ENCODE measurements at regions not wholly inside any gene's neighbourhood (a gene's known extent, or its start where the extent isn't known, plus 50 kb on each side); places are given as distances from the start of the nearest gene placed in this dataset.

DNA sequence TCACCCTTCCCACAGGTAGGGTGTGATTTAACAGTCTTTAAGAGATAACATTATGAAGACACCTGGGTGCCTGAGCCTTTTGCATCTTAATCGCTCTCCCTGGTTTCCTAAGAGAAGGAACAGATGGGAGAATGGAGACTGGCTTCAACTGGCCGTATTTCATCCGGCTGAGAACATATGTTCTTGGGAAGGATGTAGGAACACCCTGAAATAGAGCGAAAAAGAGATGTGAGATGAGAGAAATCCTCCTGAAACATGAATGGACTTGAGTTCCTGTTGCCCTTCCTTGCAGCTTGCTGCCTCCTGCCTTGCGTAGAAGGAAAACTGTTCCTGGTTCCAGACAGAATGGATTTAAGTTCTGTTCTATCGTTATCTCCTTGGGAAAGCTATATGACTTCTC, 385.4 kb upstream of the RBFOX1 start:
- H3K9me3 Mint-ChIP-seq = peaks cover 91% of the 10 kb centered on the region
- no peak for ATAC-seq
- H3K27ac ChIP-seq (ENCODE audit: low read depth) = no peak overlapping the region
- no peaks in the 10 kb centered on the region; the same call in 1 of the 2 replicates for H3K36me3 ChIP-seq (ENCODE audit: insufficient read depth)
- TF ChIP-seq EZH2phosphoT487 (IDR thresholded peaks at IDR 0.05; ENCODE audit: unreplicated experiment) = no peak
- no peaks in the 10 kb centered on the region for H3K4me1 ChIP-seq (ENCODE audit: insufficient read depth)
- no peaks in the 10 kb centered on the region for H3K4me1 Mint-ChIP-seq
- H3K9me2 ChIP-seq (ENCODE audit: insufficient read depth) = no peaks in the 10 kb centered on the region
- no peaks in the 10 kb centered on the region for H3K79me2 ChIP-seq (replicated peaks; ENCODE audit: insufficient read depth)
- H3K4me3 ChIP-seq = no peak overlapping the region
- H2AFZ ChIP-seq = no peak overlapping the region
- no peaks in the 10 kb centered on the region for H3F3A ChIP-seq (replicated peaks; ENCODE audit: low read depth)
- H3K4me2 ChIP-seq = no peak overlapping the region
- DNase-seq (ENCODE audit: low spot score) = no peak
- H3K4me3 Mint-ChIP-seq = no peak overlapping the region
- no peaks in the 10 kb centered on the region for H4K20me1 ChIP-seq (replicated peaks; ENCODE audit: insufficient read depth)
- H3K27ac Mint-ChIP-seq = no peak overlapping the region
- H3K27me3 ChIP-seq (ENCODE audit: insufficient read depth) = no peaks in the 10 kb centered on the region
- no peaks in the 10 kb centered on the region for H3K27me3 Mint-ChIP-seq (ENCODE audit: insufficient read depth, low read depth, poor library complexity)
- H3K36me3 Mint-ChIP-seq (ENCODE audit: low read depth) = peaks cover 4% of the 10 kb centered on the region; the same call in 1 of the 3 replicates

- no peak overlapping the region for H3K4me2 ChIP-seq
- peaks cover 4% of the 10 kb centered on the region; the same call in 1 of the 3 replicates for H3K36me3 Mint-ChIP-seq (ENCODE audit: low read depth)
- H4K20me1 ChIP-seq (replicated peaks; ENCODE audit: insufficient read depth) = no peaks in the 10 kb centered on the region
- no peaks in the 10 kb centered on the region; the same call in 1 of the 2 replicates for H3K36me3 ChIP-seq (ENCODE audit: insufficient read depth)
- no peak overlapping the region for H2AFZ ChIP-seq
- no peaks in the 10 kb centered on the region for H3K4me1 Mint-ChIP-seq
- no peak overlapping the region for H3K4me3 Mint-ChIP-seq
- H3K27me3 ChIP-seq (ENCODE audit: insufficient read depth) = no peaks in the 10 kb centered on the region
- H3F3A ChIP-seq (replicated peaks; ENCODE audit: low read depth) = no peaks in the 10 kb centered on the region
- H3K9me2 ChIP-seq (ENCODE audit: insufficient read depth) = no peaks in the 10 kb centered on the region
- no peak for DNase-seq (ENCODE audit: low spot score)
- no peak for ATAC-seq
- H3K79me2 ChIP-seq (replicated peaks; ENCODE audit: insufficient read depth) = no peaks in the 10 kb centered on the region
- H3K27me3 Mint-ChIP-seq (ENCODE audit: insufficient read depth, low read depth, poor library complexity) = no peaks in the 10 kb centered on the region
- H3K27ac Mint-ChIP-seq = no peak overlapping the region
- H3K4me1 ChIP-seq (ENCODE audit: insufficient read depth) = no peaks in the 10 kb centered on the region
- H3K4me3 ChIP-seq = no peak overlapping the region; the same call in 1 of the 2 replicates
- no peak overlapping the region for H3K27ac ChIP-seq (ENCODE audit: low read depth)
- H3K9me3 Mint-ChIP-seq = peaks cover 87% of the 10 kb centered on the region
- TF ChIP-seq NANOG (IDR thresholded peaks at IDR 0.05; ENCODE audit: borderline replicate concordance) (no peak), POLR2AphosphoS5 (IDR thresholded peaks at IDR 0.05; ENCODE audit: low read depth) (no peak), CTCF (conservative IDR thresholded peaks at IDR 0.05; ENCODE audit: low read depth in 2 of 2) (no peak), ETS1 (IDR thresholded peaks at IDR 0.05) (no peak), ZNF331 (CRISPR knock-in tag; IDR thresholded peaks at IDR 0.05; ENCODE audit: low read depth) (no peak), REST (IDR thresholded peaks at IDR 0.05; ENCODE audit: unreplicated experiment) (no peak), ZNF114 (CRISPR knock-in tag; IDR thresholded peaks at IDR 0.05) (no peak), JUNB (IDR thresholded peaks at IDR 0.05; ENCODE audit: unreplicated experiment) (no peak)
- TF ChIP-seq, protein P1, sequence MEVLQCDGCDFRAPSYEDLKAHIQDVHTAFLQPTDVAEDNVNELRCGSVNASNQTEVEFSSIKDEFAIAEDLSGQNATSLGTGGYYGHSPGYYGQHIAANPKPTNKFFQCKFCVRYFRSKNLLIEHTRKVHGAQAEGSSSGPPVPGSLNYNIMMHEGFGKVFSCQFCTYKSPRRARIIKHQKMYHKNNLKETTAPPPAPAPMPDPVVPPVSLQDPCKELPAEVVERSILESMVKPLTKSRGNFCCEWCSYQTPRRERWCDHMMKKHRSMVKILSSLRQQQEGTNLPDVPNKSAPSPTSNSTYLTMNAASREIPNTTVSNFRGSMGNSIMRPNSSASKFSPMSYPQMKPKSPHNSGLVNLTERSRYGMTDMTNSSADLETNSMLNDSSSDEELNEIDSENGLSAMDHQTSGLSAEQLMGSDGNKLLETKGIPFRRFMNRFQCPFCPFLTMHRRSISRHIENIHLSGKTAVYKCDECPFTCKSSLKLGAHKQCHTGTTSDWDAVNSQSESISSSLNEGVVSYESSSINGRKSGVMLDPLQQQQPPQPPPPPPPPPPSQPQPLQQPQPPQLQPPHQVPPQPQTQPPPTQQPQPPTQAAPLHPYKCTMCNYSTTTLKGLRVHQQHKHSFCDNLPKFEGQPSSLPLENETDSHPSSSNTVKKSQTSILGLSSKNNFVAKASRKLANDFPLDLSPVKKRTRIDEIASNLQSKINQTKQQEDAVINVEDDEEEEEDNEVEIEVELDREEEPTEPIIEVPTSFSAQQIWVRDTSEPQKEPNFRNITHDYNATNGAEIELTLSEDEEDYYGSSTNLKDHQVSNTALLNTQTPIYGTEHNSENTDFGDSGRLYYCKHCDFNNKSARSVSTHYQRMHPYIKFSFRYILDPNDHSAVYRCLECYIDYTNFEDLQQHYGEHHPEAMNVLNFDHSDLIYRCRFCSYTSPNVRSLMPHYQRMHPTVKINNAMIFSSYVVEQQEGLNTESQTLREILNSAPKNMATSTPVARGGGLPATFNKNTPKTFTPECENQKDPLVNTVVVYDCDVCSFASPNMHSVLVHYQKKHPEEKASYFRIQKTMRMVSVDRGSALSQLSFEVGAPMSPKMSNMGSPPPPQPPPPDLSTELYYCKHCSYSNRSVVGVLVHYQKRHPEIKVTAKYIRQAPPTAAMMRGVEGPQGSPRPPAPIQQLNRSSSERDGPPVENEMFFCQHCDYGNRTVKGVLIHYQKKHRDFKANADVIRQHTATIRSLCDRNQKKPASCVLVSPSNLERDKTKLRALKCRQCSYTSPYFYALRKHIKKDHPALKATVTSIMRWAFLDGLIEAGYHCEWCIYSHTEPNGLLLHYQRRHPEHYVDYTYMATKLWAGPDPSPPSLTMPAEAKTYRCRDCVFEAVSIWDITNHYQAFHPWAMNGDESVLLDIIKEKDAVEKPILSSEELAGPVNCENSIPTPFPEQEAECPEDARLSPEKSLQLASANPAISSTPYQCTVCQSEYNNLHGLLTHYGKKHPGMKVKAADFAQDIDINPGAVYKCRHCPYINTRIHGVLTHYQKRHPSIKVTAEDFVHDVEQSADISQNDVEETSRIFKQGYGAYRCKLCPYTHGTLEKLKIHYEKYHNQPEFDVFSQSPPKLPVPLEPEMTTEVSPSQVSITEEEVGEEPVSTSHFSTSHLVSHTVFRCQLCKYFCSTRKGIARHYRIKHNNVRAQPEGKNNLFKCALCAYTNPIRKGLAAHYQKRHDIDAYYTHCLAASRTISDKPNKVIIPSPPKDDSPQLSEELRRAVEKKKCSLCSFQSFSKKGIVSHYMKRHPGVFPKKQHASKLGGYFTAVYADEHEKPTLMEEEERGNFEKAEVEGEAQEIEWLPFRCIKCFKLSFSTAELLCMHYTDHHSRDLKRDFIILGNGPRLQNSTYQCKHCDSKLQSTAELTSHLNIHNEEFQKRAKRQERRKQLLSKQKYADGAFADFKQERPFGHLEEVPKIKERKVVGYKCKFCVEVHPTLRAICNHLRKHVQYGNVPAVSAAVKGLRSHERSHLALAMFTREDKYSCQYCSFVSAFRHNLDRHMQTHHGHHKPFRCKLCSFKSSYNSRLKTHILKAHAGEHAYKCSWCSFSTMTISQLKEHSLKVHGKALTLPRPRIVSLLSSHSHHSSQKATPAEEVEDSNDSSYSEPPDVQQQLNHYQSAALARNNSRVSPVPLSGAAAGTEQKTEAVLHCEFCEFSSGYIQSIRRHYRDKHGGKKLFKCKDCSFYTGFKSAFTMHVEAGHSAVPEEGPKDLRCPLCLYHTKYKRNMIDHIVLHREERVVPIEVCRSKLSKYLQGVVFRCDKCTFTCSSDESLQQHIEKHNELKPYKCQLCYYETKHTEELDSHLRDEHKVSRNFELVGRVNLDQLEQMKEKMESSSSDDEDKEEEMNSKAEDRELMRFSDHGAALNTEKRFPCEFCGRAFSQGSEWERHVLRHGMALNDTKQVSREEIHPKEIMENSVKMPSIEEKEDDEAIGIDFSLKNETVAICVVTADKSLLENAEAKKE (CRISPR knock-in tag; IDR thresholded peaks at IDR 0.05) = no peak
These were observed 385.8 kb upstream of the RBFOX1 start for GRCh38 chr16:6946802-6947201.
